Thoracic aorta (tissue), 2 donors: ENCODE measurements at regions not wholly inside any gene's neighbourhood (a gene's known extent, or its start where the extent isn't known, plus 50 kb on each side); places are given as distances from the start of the nearest gene placed in this dataset.

Source experiments
- ATAC-seq: fragments of 150-250 bp; one replicate; pipeline ENCODE4 v1.8.0; 2017; ENCODE audit warnings: low read depth; ENCODE audit not compliant: insufficient number of reproducible peaks, low FRiP score
- DNase-seq: peaks from one replicate; pipeline ENCODE4 v3.0.0-alpha.2; 2020; ENCODE audit warnings: low spot score
- H3K27ac ChIP-seq, 2 donors: fragments of 200-600 bp; sonication (generic); 1 replicate in 1 of 2; 2 replicates in 1 of 2; pipeline ENCODE4 v1.5.1; 2016; ENCODE audit warnings: mild to moderate bottlenecking in 2 of 2, moderate library complexity in 2 of 2
- H3K27me3 ChIP-seq: fragments of 200-600 bp; sonication (generic); replicated peaks from 2 replicates; pipeline ENCODE4 v1.6.0; 2016; ENCODE audit warnings: mild to moderate bottlenecking; ENCODE audit not compliant: insufficient read depth
- H3K36me3 ChIP-seq: fragments of 200-600 bp; sonication (generic); one replicate; pipeline ENCODE4 v1.5.1; 2016
- H3K4me1 ChIP-seq, 2 donors: fragments of 200-600 bp; sonication (generic); 1 replicate in 1 of 2; 2 replicates in 1 of 2; pipeline versions ENCODE4 v1.5.1 to v1.6.0; 2016; ENCODE audit warnings: low read depth in 2 of 2, mild to moderate bottlenecking in 1 of 2; ENCODE audit not compliant: control insufficient read depth in 1 of 2
- H3K4me3 ChIP-seq: fragments of 200-600 bp; sonication (generic); 2 replicates; pipeline ENCODE4 v1.5.1; 2016; ENCODE audit warnings: mild to moderate bottlenecking
- H3K9me3 ChIP-seq: fragments of 200-600 bp; sonication (generic); 2 replicates; pipeline ENCODE4 v1.5.1; 2016
- CTCF ChIP-seq: fragments of 200-600 bp; sonication (generic); IDR thresholded peaks from one replicate; pipeline ENCODE4 v1.5.1; 2019; ENCODE audit warnings: antibody characterized with exemption

- TF ChIP-seq CTCF = no peak
- Histone ChIP-seq H3K27ac (no peak overlapping the region), H3K27me3 (no peaks in the 10 kb centered on the region), H3K9me3 (no peaks in the 10 kb centered on the region), H3K4me1 (peaks cover 41 to 76% of the 10 kb centered on the region in 2 donors), H3K4me3 (no peak overlapping the region), H3K36me3 (no peaks in the 10 kb centered on the region)
- no peak for DNase-seq
- ATAC-seq = no peak
Observed at GRCh38 chr17:77317091-77317750, 176.5 kb downstream of the SEC14L1 start.

GRCh38 chr17:77318021-77318420 is 177.3 kb downstream of the SEC14L1 start:
- Histone ChIP-seq H3K27ac (no peak overlapping the region), H3K4me3 (no peak overlapping the region), H3K4me1 (peaks cover 44 to 76% of the 10 kb centered on the region in 2 donors), H3K36me3 (no peaks in the 10 kb centered on the region), H3K27me3 (no peaks in the 10 kb centered on the region), H3K9me3 (no peaks in the 10 kb centered on the region)
- ATAC-seq (no peak), DNase-seq (no peak)
- TF ChIP-seq CTCF = no peak

GRCh38 chr17:77318491-77319210 is 177.9 kb downstream of the SEC14L1 start:
- ATAC-seq (no peak), DNase-seq (no peak)
- Histone ChIP-seq H3K27ac (peak overlapping the region; percentile 96 to 98), H3K4me1 (peaks cover 44 to 75% of the 10 kb centered on the region in 2 donors), H3K36me3 (no peaks in the 10 kb centered on the region), H3K4me3 (peak overlapping the region; percentile 74), H3K9me3 (no peaks in the 10 kb centered on the region), H3K27me3 (no peaks in the 10 kb centered on the region)
- TF ChIP-seq CTCF = no peak

GRCh38 chr17:77319211-77320043 is 178.7 kb downstream of the SEC14L1 start:
- Histone ChIP-seq H3K4me1 (peaks cover 48 to 75% of the 10 kb centered on the region in 2 donors), H3K27ac (peak overlapping the region; percentile 96 to 98), H3K4me3 (peak overlapping the region; percentile 74), H3K27me3 (no peaks in the 10 kb centered on the region), H3K9me3 (no peaks in the 10 kb centered on the region), H3K36me3 (no peaks in the 10 kb centered on the region)
- ATAC-seq = peak; percentile 15
- peak; percentile 72 for DNase-seq
- TF ChIP-seq CTCF = no peak

GRCh38 chr17:77320044-77320440 is 179.3 kb downstream of the SEC14L1 start:
- Histone ChIP-seq H3K27ac (peak overlapping the region; percentile 96 to 98), H3K27me3 (no peaks in the 10 kb centered on the region), H3K4me3 (peak overlapping the region; percentile 74), H3K9me3 (no peaks in the 10 kb centered on the region), H3K4me1 (peaks cover 48 to 75% of the 10 kb centered on the region in 2 donors), H3K36me3 (no peaks in the 10 kb centered on the region)
- no peak for ATAC-seq
- DNase-seq = no peak
- no peak for TF ChIP-seq CTCF
